PC-9 (cell line): ENCODE measurements at regions not wholly inside any gene's neighbourhood (a gene's known extent, or its start where the extent isn't known, plus 50 kb on each side); places are given as distances from the start of the nearest gene placed in this dataset.

ENCODE experiments used
- BruUV-seq: library from RNA; stranded (reverse); fragments of 400-500 nt; replicated peaks from 2 replicates; lab custom pipeline; 2021; lab: Mats Ljungman, UMichigan
- CTCF ChIA-PET: fragments of 300-600 bp; sonication (Branson Sonifier 250); formaldehyde crosslinking; loops from one replicate; lab custom pipeline; 2022; ENCODE audit warnings: antibody characterized with exemption; lab: Charles Lee
- POLR2A ChIA-PET: fragments of 300-600 bp; sonication (Branson Sonifier 250); formaldehyde crosslinking; loops from one replicate; lab custom pipeline; 2022; ENCODE audit warnings: antibody characterized with exemption; ENCODE audit not compliant: unreplicated experiment; lab: Charles Lee
- DNase-seq, 2 experiments: peaks; one replicate each; pipeline versions ENCODE4 v3.0.0 to v3.0.0-alpha.2; 2015 to 2022; ENCODE audit warnings: mixed read lengths in 1 of 2
- H2AFZ ChIP-seq: fragments of 200-600 bp; sonication (generic); 2 replicates; pipeline ENCODE4 v1.8.1; 2017; ENCODE audit warnings: antibody characterized with exemption
- H3F3A ChIP-seq: fragments of 200-600 bp; sonication (generic); 2 replicates; pipeline ENCODE4 v1.8.1; 2017; ENCODE audit warnings: antibody characterized with exemption, mild to moderate bottlenecking, low read depth; ENCODE audit not compliant: insufficient read depth
- H3K27ac ChIP-seq: fragments of 200-600 bp; sonication (generic); 2 replicates; pipeline ENCODE4 v1.6.1; 2016; ENCODE audit warnings: mixed run types
- H3K27me3 ChIP-seq: fragments of 200-600 bp; sonication (generic); 2 replicates; pipeline ENCODE4 v1.6.1; 2016; ENCODE audit warnings: low read depth, mixed run types; ENCODE audit not compliant: insufficient read depth
- H3K36me3 ChIP-seq: fragments of 200-600 bp; sonication (generic); 2 replicates; pipeline ENCODE4 v1.6.1; 2016; ENCODE audit warnings: low read depth, mixed run types
- H3K4me1 ChIP-seq: fragments of 200-600 bp; sonication (generic); replicated peaks from 2 replicates; pipeline ENCODE4 v1.6.1; 2016; ENCODE audit warnings: mixed run types; ENCODE audit not compliant: insufficient read depth
- H3K4me2 ChIP-seq: fragments of 200-600 bp; sonication (generic); 2 replicates; pipeline ENCODE4 v1.6.1; 2017; ENCODE audit warnings: mixed run types
- H3K4me3 ChIP-seq: fragments of 200-600 bp; sonication (generic); 2 replicates; pipeline ENCODE4 v1.6.1; 2016; ENCODE audit warnings: mixed run types
- H3K79me2 ChIP-seq: fragments of 200-600 bp; sonication (generic); 2 replicates; pipeline ENCODE4 v1.6.1; 2017; ENCODE audit warnings: low read depth, mixed run types
- H3K9me2 ChIP-seq: fragments of 200-600 bp; sonication (generic); 2 replicates; pipeline ENCODE4 v1.8.1; 2017; ENCODE audit warnings: mild to moderate bottlenecking; ENCODE audit not compliant: insufficient read depth
- H3K9me3 ChIP-seq: fragments of 200-600 bp; sonication (generic); 2 replicates; pipeline ENCODE4 v1.8.1; 2016; ENCODE audit warnings: low read depth; ENCODE audit not compliant: insufficient read depth
- H4K20me1 ChIP-seq: fragments of 200-600 bp; sonication (generic); 2 replicates; pipeline ENCODE4 v1.8.1; 2017; ENCODE audit not compliant: insufficient read depth
- EZH2 ChIP-seq: fragments of 200-600 bp; sonication (generic); IDR thresholded peaks from 2 replicates; pipeline ENCODE4 v1.8.0; 2017; ENCODE audit warnings: antibody characterized with exemption, low read depth
- intact Hi-C: fragments of 100-400 bp; cut with micrococcal nuclease; formaldehyde crosslinking; loops from one replicate; pipeline ENCODE4 v1.10.0; 2022; ENCODE audit not compliant: unreplicated experiment
- TF ChIP-seq, protein P1 (sequence below): fragments of 200-600 bp; sonication (generic); conservative IDR thresholded peaks from 2 replicates; pipeline ENCODE4 v1.6.1; 2017; ENCODE audit warnings: mixed run types, antibody characterized with exemption, mild to moderate bottlenecking, moderate library complexity

DNA sequence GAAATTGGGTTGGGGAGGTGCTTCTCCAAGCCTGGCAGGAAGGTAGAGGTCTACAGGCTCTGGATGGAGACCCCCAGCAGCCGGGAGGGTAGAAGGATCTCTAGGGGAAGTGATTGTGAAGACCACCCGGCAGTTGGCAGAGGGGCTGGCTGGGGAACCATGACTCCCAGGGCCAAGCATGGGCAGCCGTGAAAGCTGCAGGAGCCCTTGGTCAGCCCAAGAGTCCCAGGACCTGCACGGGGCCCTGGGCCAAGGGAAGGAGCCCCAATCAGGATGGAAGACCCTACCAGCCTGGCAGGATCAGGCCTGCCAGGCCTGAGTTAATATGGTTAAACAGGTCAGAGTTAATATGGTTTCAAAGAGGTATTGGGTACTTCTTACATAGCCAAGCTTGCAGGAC is 126.3 kb upstream of the NANOS1 start:
- intact Hi-C loops = no loop called here
- ChIA-PET CTCF (no interaction called here), POLR2A (no interaction called here)
- no TSS peak for BruUV-seq
- Histone ChIP-seq H3K36me3 (no peaks in the 10 kb centered on the region), H3K4me2 (no peak overlapping the region), H3K9me2 (no peaks in the 10 kb centered on the region), H3K79me2 (no peaks in the 10 kb centered on the region), H3K4me1 (peaks cover 11% of the 10 kb centered on the region), H3K4me3 (no peak overlapping the region), H2AFZ (no peak overlapping the region), H3F3A (no peaks in the 10 kb centered on the region), H3K27ac (no peak overlapping the region), H3K27me3 (no peaks in the 10 kb centered on the region), H3K9me3 (no peaks in the 10 kb centered on the region), H4K20me1 (no peaks in the 10 kb centered on the region)
- no peak for TF ChIP-seq EZH2
- TF ChIP-seq, protein P1, sequence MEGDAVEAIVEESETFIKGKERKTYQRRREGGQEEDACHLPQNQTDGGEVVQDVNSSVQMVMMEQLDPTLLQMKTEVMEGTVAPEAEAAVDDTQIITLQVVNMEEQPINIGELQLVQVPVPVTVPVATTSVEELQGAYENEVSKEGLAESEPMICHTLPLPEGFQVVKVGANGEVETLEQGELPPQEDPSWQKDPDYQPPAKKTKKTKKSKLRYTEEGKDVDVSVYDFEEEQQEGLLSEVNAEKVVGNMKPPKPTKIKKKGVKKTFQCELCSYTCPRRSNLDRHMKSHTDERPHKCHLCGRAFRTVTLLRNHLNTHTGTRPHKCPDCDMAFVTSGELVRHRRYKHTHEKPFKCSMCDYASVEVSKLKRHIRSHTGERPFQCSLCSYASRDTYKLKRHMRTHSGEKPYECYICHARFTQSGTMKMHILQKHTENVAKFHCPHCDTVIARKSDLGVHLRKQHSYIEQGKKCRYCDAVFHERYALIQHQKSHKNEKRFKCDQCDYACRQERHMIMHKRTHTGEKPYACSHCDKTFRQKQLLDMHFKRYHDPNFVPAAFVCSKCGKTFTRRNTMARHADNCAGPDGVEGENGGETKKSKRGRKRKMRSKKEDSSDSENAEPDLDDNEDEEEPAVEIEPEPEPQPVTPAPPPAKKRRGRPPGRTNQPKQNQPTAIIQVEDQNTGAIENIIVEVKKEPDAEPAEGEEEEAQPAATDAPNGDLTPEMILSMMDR = no peak
- no peak for DNase-seq

DNA sequence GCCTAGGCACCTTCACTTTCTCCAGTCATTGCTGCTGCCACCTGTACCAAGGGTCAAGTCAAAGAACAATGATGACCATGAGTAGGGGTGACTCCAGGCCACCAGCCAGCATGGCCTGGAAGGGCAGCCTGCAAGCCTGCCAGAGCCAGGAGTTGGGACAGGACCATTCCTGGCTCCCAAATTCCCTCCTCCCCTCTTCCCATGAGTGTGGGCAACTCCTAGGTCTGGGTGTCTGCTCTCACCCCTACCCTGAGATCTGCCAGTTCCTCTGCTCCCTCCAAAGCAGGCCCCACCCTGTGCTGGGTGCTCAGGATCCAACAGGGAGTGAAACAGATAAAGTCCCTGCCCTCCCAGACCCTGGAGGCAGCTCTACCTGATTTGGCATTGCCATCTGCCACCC is 125.8 kb upstream of the NANOS1 start:
- no peak overlapping the region for H3K4me2 ChIP-seq
- H2AFZ ChIP-seq = no peak overlapping the region
- intact Hi-C loops = no loop called here
- H3K79me2 ChIP-seq = no peaks in the 10 kb centered on the region
- TF ChIP-seq, protein P1 = no peak
- no peak for TF ChIP-seq EZH2
- no peak overlapping the region for H3K27ac ChIP-seq
- no peaks in the 10 kb centered on the region for H3K9me3 ChIP-seq
- peaks cover 11% of the 10 kb centered on the region for H3K4me1 ChIP-seq
- DNase-seq = no peak
- H3K27me3 ChIP-seq = no peaks in the 10 kb centered on the region
- POLR2A ChIA-PET = no interaction called here
- H3K36me3 ChIP-seq = no peaks in the 10 kb centered on the region
- H4K20me1 ChIP-seq = no peaks in the 10 kb centered on the region
- CTCF ChIA-PET = no interaction called here
- H3F3A ChIP-seq = no peaks in the 10 kb centered on the region
- H3K9me2 ChIP-seq = no peaks in the 10 kb centered on the region
- no TSS peak for BruUV-seq
- no peak overlapping the region for H3K4me3 ChIP-seq

DNA sequence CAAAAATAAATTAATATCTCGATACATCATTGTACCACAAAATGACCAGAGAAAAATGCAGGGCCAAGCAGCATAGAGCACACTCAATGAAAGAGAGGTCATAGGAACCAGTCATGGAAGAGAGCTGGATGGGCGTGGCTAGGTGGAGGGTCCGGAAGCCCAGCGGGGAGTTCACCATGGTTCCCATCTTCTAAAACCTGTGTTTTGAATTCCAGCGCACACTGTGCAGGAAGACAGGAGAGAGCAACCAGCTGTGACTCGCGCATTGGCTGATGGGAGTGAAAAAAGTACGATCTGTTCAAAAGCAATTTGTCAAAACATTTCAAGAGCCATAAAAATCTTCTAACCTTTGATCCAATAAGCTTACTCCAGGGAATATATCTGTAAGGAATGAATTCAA is 125.2 kb upstream of the NANOS1 start:
- peaks cover 11% of the 10 kb centered on the region for H3K4me1 ChIP-seq
- no peak overlapping the region for H3K4me2 ChIP-seq
- no peak overlapping the region for H3K27ac ChIP-seq
- H3K27me3 ChIP-seq = no peaks in the 10 kb centered on the region
- no peak overlapping the region for H2AFZ ChIP-seq
- no peaks in the 10 kb centered on the region for H3K9me3 ChIP-seq
- intact Hi-C loops = no loop called here
- H3K9me2 ChIP-seq = no peaks in the 10 kb centered on the region
- H3K4me3 ChIP-seq = no peak overlapping the region
- ChIA-PET POLR2A (no interaction called here), CTCF (no interaction called here)
- no peaks in the 10 kb centered on the region for H4K20me1 ChIP-seq
- no peak for DNase-seq
- no peaks in the 10 kb centered on the region for H3F3A ChIP-seq
- H3K36me3 ChIP-seq = no peaks in the 10 kb centered on the region
- TF ChIP-seq EZH2 = no peak
- TF ChIP-seq, protein P1 = no peak
- no TSS peak for BruUV-seq
- H3K79me2 ChIP-seq = no peaks in the 10 kb centered on the region
